Stimulated activated CD4-positive, alpha-beta T cell treated with anti-CD3 and anti-CD28 coated beads, Interleukin-15, amount 100 ng/mL, for 1 hour (primary cell): ENCODE measurements at regions not wholly inside any gene's neighbourhood (a gene's known extent, or its start where the extent isn't known, plus 50 kb on each side); places are given as distances from the start of the nearest gene placed in this dataset.
"Not testable (repeated sequence)": the region's sequence is repeated elsewhere in the genome, so short reads cannot be mapped to it uniquely, and the experiment has no call there.

Experiments
- DNase-seq, 2 donors: peaks; one replicate each; pipeline ENCODE4 v3.0.0-alpha.2; 2020; ENCODE audit warnings: low read depth in 1 of 2, low spot score in 1 of 2

DNA sequence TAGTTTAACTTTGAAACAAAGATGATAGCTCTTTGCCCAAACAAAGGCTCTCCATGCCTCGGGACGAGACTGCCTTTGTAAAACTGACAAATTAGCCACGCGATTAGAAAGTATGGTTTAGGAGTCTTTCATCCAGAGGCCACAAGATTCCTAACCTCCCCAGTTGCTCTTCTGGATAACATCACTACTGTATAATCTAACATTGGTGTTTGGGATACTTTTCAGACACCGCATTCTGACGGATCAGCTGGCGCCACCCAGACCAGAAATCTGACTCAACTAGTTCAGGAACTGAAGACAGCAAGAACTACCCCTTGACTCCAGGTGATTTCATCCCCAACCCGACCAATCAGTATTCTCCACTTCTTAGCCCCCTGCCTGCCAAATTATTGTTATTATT lies 98.1 kb upstream of the TEX13D start:
- DNase-seq, result no peak

DNA sequence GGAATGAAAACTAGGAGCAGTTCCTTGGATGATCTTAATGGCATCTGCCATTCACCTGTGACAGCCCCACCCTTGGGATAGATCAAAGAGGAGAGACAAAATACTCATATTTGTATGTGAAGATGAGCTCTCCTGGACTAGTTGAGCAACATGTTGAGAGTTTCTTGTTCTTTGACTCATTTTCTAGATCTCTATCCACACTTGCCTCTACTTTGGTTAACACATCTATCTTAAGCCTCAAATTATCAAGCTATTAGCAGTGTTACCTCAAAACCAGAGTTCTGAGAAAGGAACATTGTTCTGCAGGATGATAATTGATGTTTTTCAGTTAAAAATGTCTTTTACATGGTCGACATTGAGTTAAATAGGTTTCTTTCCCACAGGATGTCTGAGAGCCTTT lies 94.2 kb upstream of the TEX13D start:
- DNase-seq, result no peak

DNA sequence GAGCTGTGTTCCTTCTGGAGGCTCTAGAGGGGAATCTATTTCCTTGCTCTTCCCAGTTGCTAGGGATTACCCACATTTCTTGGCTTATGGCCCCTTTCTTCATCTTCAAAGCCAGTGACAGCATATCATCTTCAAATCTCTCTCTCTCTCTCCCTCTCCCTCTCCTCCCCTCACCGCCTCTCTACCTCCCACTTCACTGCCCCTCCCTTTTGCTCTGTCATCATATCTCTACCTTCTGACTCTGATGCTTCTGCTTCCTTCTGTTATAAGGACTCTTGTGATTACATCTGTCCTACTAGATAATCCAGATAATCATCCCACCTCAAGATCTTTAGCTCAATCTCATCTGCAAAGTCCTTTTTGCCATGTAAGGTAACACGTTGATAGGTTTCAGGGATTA lies 93.1 kb upstream of the TEX13D start:
- DNase-seq, result no peak

DNA sequence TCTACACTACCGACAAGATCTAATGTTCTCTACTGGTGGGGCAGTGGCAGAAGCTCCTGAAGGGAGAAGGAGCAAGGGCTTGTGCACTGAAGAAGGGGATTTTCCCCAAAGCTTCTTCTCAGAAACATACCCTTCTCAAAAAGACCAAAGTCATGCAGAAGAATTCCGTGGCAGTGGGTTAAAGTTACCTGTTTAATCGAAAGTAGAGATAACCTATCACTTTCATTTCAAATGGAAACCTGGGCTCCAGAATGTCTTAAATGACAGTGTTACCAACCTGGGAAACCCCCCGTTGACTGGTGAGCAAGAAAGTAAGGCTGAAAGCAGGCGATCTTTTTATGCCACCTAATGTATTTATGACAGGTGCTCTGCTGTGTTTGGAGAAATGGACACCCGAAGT lies 92.5 kb upstream of the TEX13D start:
- no peak for DNase-seq

DNA sequence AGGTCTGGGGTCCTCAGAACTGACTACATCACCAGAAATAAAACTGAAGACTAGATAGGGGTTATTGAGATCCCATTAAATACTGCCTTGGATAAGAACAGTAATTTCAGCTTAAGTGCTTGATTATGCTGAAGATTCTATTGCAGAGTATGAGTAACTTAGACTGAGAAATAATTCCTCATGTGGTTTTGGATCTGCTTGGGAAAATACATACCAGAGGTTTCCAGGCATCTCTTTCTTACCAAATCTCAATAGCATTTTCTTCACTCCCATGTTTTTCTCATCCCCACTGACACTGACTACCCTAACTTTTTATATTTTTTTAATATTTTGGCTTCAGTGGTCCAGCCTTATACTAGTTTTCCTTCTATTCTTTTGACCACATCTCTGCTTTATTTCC lies 92.0 kb upstream of the TEX13D start:
- no peak for DNase-seq

DNA sequence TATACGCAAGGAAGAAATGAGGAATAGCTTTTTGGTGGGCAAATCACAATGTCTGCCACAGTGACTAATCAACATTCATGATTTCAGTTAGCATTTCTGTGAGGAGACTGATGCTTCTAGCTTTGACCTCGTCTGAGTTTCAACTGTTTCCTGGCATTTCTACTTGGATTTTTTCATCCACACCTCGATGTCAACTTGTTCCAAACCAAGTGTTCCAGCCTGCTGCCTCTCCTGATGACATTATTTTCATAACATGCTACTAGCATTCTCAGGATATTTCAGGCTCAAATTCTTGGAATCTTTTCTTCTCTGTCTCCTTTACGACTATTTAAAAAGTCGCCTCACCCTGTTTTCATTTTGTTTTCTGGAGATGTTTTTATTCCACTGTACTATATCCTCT lies 90.3 kb upstream of the TEX13D start:
- DNase-seq, result no peak

DNA sequence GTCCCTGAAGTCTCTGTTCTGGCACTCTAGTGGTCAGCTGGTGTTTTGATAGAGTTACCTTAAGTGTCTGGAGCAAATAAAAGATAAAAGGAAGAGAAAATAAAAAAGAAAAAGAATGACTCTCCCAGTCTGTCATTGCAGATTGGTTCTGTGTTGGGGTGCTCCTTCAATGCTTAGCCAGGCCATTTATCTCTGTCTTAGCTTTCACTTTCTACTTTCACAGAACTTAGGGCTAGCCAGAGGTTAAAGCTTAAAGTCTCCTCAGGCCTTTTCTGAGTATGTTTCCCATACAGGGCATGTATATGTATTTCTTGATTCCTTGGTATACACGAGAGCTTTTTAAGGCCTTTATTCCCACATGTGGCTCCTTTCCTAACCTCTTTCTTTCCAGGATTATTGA lies 83.1 kb upstream of the TEX13D start:
- DNase-seq, result no peak

DNA sequence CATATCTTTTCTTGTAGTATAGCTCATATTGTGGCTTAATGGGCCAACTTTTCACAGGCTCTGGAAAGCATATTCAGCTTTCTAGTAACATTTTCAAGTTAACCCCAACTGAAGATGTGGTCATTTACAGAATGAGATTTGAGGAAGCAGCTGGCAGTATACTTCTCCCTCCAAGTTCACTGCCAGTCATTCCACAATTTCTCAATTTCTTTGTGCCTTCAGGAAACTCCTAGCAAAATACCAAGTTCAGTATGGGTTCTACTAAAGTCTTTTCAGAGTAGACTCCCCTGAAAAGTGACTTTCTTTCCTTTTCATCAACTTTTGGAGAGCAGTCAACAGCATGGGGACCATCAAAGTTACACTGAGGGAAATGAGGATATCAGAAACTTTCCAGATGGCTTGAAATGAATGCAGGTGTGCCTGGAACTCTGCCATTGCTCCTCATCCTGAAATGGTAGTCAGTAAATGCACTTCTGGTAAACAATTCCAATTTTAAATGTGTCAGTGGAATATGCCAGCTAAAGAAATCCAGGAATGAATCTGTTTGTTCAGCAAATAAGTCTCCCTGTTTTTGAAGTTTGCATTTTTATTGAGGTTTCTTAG lies 81.5 kb upstream of the TEX13D start:
- DNase-seq, result no peak

DNA sequence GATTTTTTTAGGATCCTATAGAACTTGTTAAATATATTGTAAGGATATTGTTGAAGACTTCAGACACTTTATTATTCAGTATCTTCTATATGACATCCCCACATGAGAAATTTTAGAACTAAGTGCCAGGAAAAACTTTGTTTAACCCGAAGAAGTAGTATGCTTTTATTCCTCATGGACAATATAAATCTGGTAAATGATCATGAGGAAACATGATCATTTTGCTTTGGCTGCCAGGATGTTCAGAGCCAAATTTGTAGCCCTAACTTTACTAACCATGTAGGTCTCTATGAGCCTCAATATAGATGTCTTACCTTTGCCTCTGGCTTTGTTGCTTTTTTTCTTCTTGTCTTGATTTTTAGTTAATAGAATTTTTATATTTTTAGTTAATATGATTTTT lies 77.8 kb upstream of the TEX13D start:
- DNase-seq, result no peak

DNA sequence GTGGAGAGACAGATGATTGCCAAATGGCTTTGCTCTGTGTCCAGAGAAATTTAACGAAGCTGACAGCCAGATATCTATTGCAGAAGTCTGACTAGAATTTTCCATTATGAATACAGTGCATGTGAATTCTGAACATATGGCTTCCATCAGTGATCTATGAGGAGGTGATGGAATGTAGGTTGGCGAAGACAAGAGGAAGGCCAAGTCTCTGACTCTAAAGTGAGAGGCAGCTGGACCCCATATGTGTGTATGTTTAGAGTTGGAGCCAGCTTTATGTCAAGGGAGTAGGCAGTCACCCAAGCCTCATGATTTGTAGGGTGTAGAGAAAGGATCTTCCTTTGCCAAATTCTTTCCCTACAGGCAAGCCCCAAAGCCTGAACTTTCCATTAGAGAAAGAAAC lies 76.2 kb upstream of the TEX13D start:
- DNase-seq, result no peak

DNA sequence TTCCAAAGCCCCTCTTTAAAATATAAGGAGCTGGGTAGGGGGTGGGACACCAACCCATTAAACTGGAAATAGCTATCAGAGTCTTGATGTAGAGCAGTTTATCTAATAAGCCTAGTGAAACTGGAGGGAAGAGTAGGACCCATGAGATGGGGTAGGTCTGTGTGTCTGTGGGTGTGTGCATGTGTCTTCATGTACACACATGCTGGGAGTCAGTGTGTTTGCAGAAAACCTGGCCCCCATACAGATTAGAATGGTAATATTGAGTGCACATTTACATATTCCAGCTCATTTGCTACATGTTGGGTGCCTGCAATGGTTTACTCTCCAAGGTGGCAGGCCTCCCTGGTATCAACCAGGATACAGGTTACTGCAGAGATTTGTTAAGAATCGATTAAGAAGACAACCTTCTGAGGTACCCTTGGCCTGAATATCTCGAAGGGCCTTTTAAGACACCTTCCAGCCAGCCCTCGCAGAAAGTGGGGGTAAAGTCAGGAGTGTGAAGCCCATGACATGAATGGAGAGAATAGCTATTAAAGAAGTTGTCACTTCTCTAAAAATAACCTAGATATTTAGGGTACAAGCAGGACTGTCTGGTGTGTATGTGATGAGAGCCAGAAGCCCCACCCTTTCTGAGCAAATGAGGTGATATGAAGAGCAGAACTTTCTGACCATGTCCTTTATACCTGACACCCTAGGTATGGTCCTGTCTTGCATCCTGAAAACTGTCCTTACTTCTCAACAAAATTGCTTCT lies 75.7 kb upstream of the TEX13D start:
- DNase-seq, result no peak

DNA sequence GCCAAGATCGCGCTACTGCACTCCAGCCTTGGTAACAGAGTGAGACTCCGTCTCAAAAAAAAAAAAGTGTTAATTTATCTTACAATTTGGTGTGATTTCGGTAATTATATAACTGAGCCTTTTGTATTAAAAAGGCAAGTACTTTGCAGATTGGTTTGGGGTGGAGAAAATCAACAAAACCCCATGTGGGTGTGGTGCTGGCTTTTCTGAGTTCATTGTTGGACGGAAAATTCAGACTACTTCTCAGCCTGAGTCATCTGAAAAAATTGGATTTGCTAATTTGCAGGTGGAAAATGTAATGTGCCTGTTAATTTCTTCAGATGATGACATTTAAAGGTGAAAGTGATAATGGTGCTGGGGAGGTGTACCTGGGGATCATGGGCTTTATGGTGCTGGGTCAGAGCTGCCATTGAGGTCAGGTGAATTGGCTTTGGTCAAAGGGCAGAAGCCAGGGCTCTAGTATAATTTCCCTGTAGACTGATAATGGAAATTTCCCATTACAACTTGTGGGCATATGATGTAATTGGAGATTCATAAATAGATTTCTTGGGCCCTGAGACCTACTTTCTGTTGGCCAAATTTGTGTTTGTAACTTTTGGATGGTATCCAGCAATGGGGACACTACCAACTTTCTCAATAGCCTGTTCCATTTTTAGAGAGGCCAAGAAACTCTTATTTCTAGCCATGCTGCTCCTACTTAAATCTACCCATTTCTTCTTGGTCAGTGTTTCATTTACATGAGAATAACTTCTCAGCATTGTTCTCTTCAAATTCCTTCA lies 74.3 kb upstream of the TEX13D start:
- no peak for DNase-seq

DNA sequence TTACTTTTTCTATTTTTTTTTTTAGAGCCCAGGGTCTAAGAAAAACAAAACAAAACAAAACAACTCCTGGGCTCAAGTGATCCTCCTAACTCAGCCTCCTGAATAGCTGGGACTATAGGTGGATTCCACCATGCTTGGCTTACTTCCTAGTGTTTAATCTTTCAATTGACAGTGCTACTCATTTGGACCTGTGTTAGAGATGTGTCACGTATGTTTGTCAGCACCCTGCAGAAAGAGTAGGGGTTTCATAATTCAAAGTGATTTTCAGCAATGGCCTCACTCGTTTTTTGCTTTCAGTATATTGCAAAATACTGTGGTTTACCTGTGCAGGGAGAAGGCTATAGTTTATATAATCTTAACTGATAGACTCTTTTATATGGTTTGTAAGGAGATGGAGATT lies 71.6 kb upstream of the TEX13D start:
- DNase-seq, result no peak

DNA sequence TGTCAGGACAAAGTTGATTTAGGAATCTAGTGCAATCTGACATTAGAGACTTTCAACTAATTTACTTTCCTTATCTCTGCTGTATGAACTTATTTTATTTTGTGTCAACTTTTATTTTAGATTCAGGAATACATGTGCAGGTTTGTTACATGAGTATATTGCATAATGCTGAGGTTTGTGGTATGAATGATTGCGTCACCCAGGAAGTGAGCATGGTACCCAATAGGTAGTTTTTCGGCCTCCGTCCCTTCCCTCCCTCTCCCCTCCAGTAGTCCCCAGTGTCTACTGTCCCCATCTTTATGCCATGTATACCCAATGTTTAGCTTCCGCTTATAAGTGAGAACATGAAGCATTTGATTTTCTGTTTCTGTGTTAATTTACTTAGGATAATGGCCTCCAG lies 68.7 kb upstream of the TEX13D start:
- no peak for DNase-seq

DNA sequence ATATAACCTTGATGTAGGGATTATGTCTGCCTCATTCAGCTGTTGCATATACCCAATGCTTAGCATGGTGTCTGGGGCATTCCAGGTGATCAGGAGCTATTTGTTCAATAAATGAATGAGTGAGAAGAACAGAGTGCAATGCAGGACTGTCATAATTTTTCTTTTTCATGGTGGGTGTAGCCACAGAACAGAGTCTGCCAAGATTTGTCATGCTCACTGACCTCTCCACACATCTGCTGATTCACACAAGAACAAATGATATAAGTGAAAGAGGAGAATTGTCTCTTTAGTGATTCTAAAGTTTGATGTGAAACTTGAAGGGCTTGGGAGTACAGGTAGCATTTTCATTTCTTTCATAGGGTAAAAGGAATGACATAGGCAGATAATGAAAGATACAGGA lies 64.4 kb upstream of the TEX13D start:
- no peak for DNase-seq

DNA sequence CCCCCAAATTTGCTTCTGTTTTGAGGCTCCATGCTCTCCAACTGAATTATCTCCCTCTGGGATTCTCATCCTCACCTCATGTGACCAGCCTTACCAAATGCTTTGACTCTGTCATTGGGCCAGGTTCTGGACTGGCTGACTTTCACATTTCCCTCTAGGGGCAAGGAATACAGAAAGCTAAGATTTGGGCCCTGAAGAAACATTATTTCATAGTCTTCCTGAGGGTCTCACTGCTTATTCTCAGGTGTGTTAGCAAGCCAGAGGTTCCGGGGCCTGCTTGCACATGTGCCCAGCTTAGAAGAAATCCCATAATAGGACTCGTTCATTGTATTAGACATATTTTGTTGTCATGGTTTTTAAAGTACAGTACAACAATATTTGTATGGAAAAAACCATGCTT lies 62.6 kb upstream of the TEX13D start:
- DNase-seq, result no peak

DNA sequence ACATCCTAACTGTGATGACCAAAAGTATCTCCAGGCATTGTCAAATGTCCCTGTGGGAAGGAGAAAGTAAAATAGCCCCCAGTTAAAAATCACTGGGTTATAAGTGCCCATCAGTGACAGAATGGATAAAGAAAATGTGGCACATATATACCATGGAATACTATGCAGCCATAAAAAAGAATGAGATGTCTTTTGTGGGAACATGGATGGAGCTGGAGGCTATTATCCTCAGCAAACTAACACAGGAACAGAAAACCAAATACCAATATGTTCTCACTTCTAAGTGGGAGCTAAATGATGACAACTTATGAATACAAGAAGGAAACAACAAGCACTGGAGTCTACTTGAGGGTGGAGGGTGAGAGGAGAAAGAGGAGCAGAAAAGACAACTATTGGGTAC lies 60.9 kb upstream of the TEX13D start:
- DNase-seq, result not testable (repeated sequence)

DNA sequence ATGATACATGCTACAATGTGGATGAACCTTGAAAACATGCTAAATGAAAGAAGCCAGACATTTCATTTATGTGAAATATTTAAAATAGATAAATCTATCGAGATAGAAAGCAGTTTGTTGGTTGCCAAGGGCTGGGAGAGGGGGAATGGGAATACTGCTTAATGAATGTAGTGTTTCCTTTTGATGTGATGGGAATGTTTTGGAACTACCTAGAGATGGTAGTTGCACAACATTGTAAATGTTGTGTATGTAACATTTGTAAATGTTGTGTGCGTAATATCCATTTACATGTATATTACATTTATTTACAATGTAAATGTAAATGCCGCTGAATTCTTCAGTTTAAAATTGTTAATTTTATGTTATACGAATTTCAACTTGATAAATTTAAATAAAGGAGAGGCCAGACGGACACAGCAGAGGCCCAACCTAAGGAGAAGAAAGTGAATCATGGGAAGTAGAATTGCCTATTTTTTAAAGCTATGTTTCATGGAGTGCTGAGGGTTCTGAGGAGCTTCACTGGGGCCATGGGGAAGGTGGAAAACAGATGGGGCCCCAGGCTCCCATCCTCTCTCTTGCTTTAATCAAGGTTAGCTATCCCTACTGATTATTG lies 60.0 kb upstream of the TEX13D start:
- DNase-seq, result no peak

DNA sequence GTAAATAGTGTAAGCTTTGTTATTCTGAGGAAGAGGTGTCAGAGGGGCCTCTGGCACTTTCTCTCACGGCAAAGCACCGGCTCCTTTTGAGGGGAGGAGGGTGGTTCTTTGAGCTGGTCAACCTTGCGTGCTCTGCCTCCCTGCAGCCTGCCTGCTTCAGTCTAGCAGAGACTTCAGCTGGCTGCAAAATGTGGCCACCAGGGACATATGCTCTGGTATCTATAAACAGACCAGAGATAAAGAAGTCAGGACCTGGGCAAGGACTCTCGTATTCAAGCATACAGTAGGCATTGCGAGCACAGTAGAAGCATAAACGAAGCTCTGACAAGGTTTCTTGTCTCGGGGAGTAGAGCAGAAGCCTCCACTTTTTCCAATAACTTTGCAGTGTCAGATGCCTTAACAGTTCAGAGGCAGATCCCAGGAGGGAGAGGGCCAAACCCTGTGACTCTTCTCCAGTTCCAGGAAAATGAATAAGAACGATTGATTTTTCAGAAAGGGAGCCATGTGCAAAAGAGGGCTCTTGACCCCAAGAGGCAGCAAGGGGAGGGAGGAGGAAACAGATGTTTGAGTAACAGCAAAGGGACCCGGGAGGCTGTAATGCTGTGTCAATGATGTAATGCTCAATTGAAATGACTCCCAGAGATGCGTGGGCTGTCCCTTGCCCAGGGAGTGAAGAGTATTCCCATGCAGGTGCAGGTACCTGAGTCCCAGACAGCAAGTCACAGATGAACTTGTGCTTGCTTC lies 57.9 kb upstream of the TEX13D start:
- no peak for DNase-seq

DNA sequence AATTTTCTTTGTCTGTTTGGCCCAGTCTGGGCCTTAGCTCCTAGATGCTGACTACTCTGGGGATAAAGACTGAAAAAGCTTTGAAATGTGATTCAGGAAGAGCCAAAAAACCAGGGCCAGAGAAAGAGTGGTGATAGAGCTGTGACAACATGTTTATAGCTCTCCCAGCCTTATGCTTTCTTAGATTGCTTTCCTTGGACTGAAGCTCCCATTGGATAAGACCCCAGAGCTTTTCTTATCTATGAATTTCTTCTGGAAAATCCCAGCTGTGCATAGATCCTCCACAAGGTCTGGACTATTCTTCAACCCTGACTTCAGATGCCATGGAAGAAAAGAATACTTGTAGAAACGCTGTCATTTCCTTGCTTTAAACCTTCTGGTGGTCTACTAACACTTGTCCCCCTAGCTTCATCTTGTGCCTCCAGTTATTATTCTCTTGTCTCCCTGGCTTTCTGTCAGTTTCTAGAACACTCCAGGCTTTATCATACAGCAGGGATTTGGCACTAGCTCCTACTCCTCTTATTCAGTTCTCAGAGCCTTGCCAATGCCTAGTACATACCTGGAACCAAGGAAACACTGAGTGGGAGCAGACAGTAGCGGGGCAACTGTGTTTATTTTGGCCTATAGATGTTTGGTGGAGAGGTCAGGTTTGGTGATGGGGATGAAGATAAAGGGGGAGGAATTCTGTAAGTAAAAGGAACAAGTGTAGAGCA lies 57.1 kb upstream of the TEX13D start:
- no peak for DNase-seq
